EL (cell line): ENCODE measurements at regions not wholly inside any gene's neighbourhood (a gene's known extent, or its start where the extent isn't known, plus 50 kb on each side); places are given as distances from the start of the nearest gene placed in this dataset.
"Not testable (repeated sequence)": the region's sequence is repeated elsewhere in the genome, so short reads cannot be mapped to it uniquely, and the experiment has no call there.

Experiments
- DNase-seq: peaks from one replicate; pipeline ENCODE4 v3.0.0-alpha.2; 2016

- DNase-seq, result no peak
These were observed 295.4 kb upstream of the NETO1 start for GRCh38 chr18:73163236-73163635.

- no peak for DNase-seq
These were observed 288.3 kb upstream of the NETO1 start for GRCh38 chr18:73156117-73156516.

- peak; percentile 55 for DNase-seq
These were observed 285.5 kb upstream of the NETO1 start for GRCh38 chr18:73153271-73153670.

- DNase-seq, result peak; percentile 17
These were observed 283.3 kb upstream of the NETO1 start for GRCh38 chr18:73151086-73151485.

GRCh38 chr18:73150199-73150598, 282.4 kb upstream of the NETO1 start:
- DNase-seq, result no peak

GRCh38 chr18:73147590-73147989, 279.8 kb upstream of the NETO1 start:
- no peak for DNase-seq

- DNase-seq, result no peak
These were observed 276.2 kb upstream of the NETO1 start for GRCh38 chr18:73144030-73144429.

- DNase-seq, result no peak
These were observed 268.3 kb upstream of the NETO1 start for GRCh38 chr18:73136134-73136533.

- no peak for DNase-seq
These were observed 256.4 kb upstream of the NETO1 start for GRCh38 chr18:73124175-73124574.

GRCh38 chr18:73121207-73121606, 253.4 kb upstream of the NETO1 start:
- DNase-seq, result no peak

GRCh38 chr18:73120626-73121025, 252.8 kb upstream of the NETO1 start:
- no peak for DNase-seq

GRCh38 chr18:73119574-73119973, 251.8 kb upstream of the NETO1 start:
- no peak for DNase-seq

- peak; percentile 52 for DNase-seq
These were observed 250.5 kb upstream of the NETO1 start for GRCh38 chr18:73118121-73118816.

- DNase-seq, result no peak
These were observed 242.5 kb upstream of the NETO1 start for GRCh38 chr18:73110307-73110706.

- peak; percentile 9 for DNase-seq
These were observed 234.2 kb upstream of the NETO1 start for GRCh38 chr18:73101977-73102376.

GRCh38 chr18:73101491-73101890, 233.7 kb upstream of the NETO1 start:
- DNase-seq, result not testable (repeated sequence)

GRCh38 chr18:73099759-73100158, 232.0 kb upstream of the NETO1 start:
- no peak for DNase-seq

- peak; percentile 36 for DNase-seq
These were observed 226.0 kb upstream of the NETO1 start for GRCh38 chr18:73093687-73094250.

- no peak for DNase-seq
These were observed 220.7 kb upstream of the NETO1 start for GRCh38 chr18:73088445-73088844.

- DNase-seq, result no peak
These were observed 219.6 kb upstream of the NETO1 start for GRCh38 chr18:73087282-73087977.

- no peak for DNase-seq
These were observed 212.1 kb upstream of the NETO1 start for GRCh38 chr18:73079920-73080319.

GRCh38 chr18:73060666-73061288, 193.0 kb upstream of the NETO1 start:
- peak; percentile 41 for DNase-seq

GRCh38 chr18:73059280-73059679, 191.5 kb upstream of the NETO1 start:
- DNase-seq, result no peak

GRCh38 chr18:73047688-73048087, 179.9 kb upstream of the NETO1 start:
- DNase-seq, result no peak
